ENCODE measurements at regions not wholly inside any gene's neighbourhood (a gene's known extent, or its start where the extent isn't known, plus 50 kb on each side); places are given as distances from the start of the nearest gene placed in this dataset.
A peak's percentile ranks its signal among the peaks of the same experiment; 100 is the strongest.

DNA sequence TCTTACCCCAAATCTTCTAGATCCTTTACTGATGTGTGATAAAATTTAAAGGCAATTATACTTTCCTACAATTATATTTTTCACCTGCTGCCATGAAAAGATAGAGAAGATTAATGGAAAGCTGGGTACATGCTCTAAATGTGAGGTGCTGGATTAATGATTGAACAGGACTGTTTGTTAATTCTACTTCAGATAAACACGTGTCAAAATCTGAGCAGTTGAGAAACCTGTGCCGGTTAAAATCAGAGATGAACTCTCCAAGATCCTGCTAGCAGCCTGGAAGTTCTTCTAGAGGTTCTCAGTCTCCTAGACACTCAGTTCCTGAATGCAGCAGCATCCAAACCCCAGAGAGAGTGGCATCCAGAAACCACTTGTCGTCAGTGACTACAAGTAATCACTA, 69.2 kb downstream of the INHBA start:
- Histone ChIP-seq H3K27me3 (ENCODE audit: low read depth, low read length) (no peaks in the 10 kb centered on the region), H3K36me3 (replicated peaks; ENCODE audit: low read depth, low read length) (no peaks in the 10 kb centered on the region), H3K4me2 (ENCODE audit: low read length) (no peak overlapping the region), H3K9ac (ENCODE audit: low read length) (no peak overlapping the region), H2AFZ (ENCODE audit: low read depth, low read length) (no peak overlapping the region), H3K27ac (ENCODE audit: low read length) (no peak overlapping the region), H3K4me1 (ENCODE audit: low read length) (peaks cover 42% of the 10 kb centered on the region), H3K9me3 (ENCODE audit: insufficient read depth, low read length) (no peaks in the 10 kb centered on the region), H3K79me2 (ENCODE audit: low read length) (no peaks in the 10 kb centered on the region), H4K20me1 (ENCODE audit: insufficient read depth, low read length) (no peaks in the 10 kb centered on the region), H3K4me3 (ENCODE audit: low read length) (no peak overlapping the region)
- TF ChIP-seq EZH2phosphoT487 (IDR thresholded peaks at IDR 0.05; ENCODE audit: low read depth), result no peak
- TF ChIP-seq, protein P1, sequence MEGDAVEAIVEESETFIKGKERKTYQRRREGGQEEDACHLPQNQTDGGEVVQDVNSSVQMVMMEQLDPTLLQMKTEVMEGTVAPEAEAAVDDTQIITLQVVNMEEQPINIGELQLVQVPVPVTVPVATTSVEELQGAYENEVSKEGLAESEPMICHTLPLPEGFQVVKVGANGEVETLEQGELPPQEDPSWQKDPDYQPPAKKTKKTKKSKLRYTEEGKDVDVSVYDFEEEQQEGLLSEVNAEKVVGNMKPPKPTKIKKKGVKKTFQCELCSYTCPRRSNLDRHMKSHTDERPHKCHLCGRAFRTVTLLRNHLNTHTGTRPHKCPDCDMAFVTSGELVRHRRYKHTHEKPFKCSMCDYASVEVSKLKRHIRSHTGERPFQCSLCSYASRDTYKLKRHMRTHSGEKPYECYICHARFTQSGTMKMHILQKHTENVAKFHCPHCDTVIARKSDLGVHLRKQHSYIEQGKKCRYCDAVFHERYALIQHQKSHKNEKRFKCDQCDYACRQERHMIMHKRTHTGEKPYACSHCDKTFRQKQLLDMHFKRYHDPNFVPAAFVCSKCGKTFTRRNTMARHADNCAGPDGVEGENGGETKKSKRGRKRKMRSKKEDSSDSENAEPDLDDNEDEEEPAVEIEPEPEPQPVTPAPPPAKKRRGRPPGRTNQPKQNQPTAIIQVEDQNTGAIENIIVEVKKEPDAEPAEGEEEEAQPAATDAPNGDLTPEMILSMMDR (IDR thresholded peaks at IDR 0.05; ENCODE audit: low read depth, low read length), result no peak

GRCh38 chr7:41630741-41631140, 72.1 kb downstream of the INHBA start:
- Histone ChIP-seq H3K27me3 (ENCODE audit: low read depth, low read length) (no peaks in the 10 kb centered on the region), H3K4me3 (ENCODE audit: low read length) (peak overlapping the region; percentile 47), H3K4me1 (ENCODE audit: low read length) (peaks cover 48% of the 10 kb centered on the region), H3K36me3 (replicated peaks; ENCODE audit: low read depth, low read length) (no peaks in the 10 kb centered on the region), H3K9ac (ENCODE audit: low read length) (no peak overlapping the region; the same call in 1 of the 2 replicates), H2AFZ (ENCODE audit: low read depth, low read length) (no peak overlapping the region; the same call in 1 of the 2 replicates), H3K9me3 (ENCODE audit: insufficient read depth, low read length) (no peaks in the 10 kb centered on the region), H3K79me2 (ENCODE audit: low read length) (no peaks in the 10 kb centered on the region), H3K27ac (ENCODE audit: low read length) (peak overlapping the region; percentile 26; the same call in 1 of the 2 replicates), H3K4me2 (ENCODE audit: low read length) (peak overlapping the region; percentile 61), H4K20me1 (ENCODE audit: insufficient read depth, low read length) (no peaks in the 10 kb centered on the region)
- TF ChIP-seq, protein P1 (IDR thresholded peaks at IDR 0.05; ENCODE audit: low read depth, low read length), result no peak
- TF ChIP-seq EZH2phosphoT487 (IDR thresholded peaks at IDR 0.05; ENCODE audit: low read depth), result no peak

- Histone ChIP-seq H3K4me1 (ENCODE audit: low read length) (peaks cover 52% of the 10 kb centered on the region), H3K27ac (ENCODE audit: low read length) (no peak overlapping the region), H3K36me3 (replicated peaks; ENCODE audit: low read depth, low read length) (no peaks in the 10 kb centered on the region), H3K9me3 (ENCODE audit: insufficient read depth, low read length) (no peaks in the 10 kb centered on the region), H4K20me1 (ENCODE audit: insufficient read depth, low read length) (no peaks in the 10 kb centered on the region), H3K9ac (ENCODE audit: low read length) (no peak overlapping the region), H3K4me3 (ENCODE audit: low read length) (no peak overlapping the region), H2AFZ (ENCODE audit: low read depth, low read length) (no peak overlapping the region), H3K79me2 (ENCODE audit: low read length) (no peaks in the 10 kb centered on the region), H3K27me3 (ENCODE audit: low read depth, low read length) (no peaks in the 10 kb centered on the region), H3K4me2 (ENCODE audit: low read length) (peak overlapping the region; percentile 10; the same call in 1 of the 2 replicates)
- TF ChIP-seq, protein P1 (IDR thresholded peaks at IDR 0.05; ENCODE audit: low read depth, low read length), result no peak
- TF ChIP-seq EZH2phosphoT487 (IDR thresholded peaks at IDR 0.05; ENCODE audit: low read depth), result no peak
These were observed 73.2 kb downstream of the INHBA start for GRCh38 chr7:41629711-41630111.

DNA sequence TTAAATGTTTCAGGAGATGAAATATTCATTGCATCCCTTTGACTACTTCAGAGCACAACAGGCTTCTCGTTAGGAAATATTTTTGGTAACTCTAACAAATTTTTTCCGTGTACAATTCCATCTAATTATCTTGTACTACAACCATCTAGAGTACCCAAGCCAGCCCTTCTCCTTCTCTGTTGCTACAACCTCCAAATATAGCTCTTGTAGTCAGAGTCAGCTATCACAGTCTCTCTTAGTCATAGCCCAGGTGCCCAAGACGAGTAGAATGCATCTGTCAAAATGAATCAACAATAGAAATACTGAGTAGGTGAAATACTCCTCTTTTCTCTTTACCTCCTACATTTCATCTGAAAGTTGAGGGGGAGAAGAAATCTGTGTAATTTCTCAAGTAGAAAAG, 74.0 kb downstream of the INHBA start:
- no peak overlapping the region for H3K4me3 ChIP-seq (ENCODE audit: low read length)
- H3K9ac ChIP-seq (ENCODE audit: low read length), result no peak overlapping the region
- H3K27me3 ChIP-seq (ENCODE audit: low read depth, low read length), result no peaks in the 10 kb centered on the region
- H3K27ac ChIP-seq (ENCODE audit: low read length), result no peak overlapping the region
- no peaks in the 10 kb centered on the region for H4K20me1 ChIP-seq (ENCODE audit: insufficient read depth, low read length)
- no peak for TF ChIP-seq EZH2phosphoT487 (IDR thresholded peaks at IDR 0.05; ENCODE audit: low read depth)
- TF ChIP-seq, protein P1 (IDR thresholded peaks at IDR 0.05; ENCODE audit: low read depth, low read length), result no peak
- no peak overlapping the region for H2AFZ ChIP-seq (ENCODE audit: low read depth, low read length)
- no peaks in the 10 kb centered on the region for H3K36me3 ChIP-seq (replicated peaks; ENCODE audit: low read depth, low read length)
- peak overlapping the region; percentile 10; the same call in 1 of the 2 replicates for H3K4me2 ChIP-seq (ENCODE audit: low read length)
- H3K9me3 ChIP-seq (ENCODE audit: insufficient read depth, low read length), result no peaks in the 10 kb centered on the region
- H3K4me1 ChIP-seq (ENCODE audit: low read length), result peaks cover 52% of the 10 kb centered on the region
- H3K79me2 ChIP-seq (ENCODE audit: low read length), result no peaks in the 10 kb centered on the region

Measured in OCI-LY3 (cell line).